SK-N-SH treated with all-trans-retinoic acid at 6 μM for 48 hours (cell line): ENCODE measurements at regions not wholly inside any gene's neighbourhood (a gene's known extent, or its start where the extent isn't known, plus 50 kb on each side); places are given as distances from the start of the nearest gene placed in this dataset.

ENCODE experiments used
- ATAC-seq: fragments of 200-7000 bp; cut with Tn5 transposase; 3 replicates; pipeline ENCODE4 v1.9.1; 2020; ENCODE audit warnings: mild to moderate bottlenecking, moderate library complexity
- ARNTL ChIP-seq: fragments of 450-650 bp; formaldehyde crosslinking; IDR thresholded peaks from 2 replicates; pipeline ENCODE4 v1.5.0; 2020; ENCODE audit warnings: low read depth, mild to moderate bottlenecking, moderate library complexity, borderline replicate concordance
- BACH2 ChIP-seq: fragments of 250-450 bp; sonication (Bioruptor Pico); IDR thresholded peaks from 2 replicates; pipeline ENCODE4 v1.9.0; 2021; ENCODE audit warnings: mild to moderate bottlenecking, borderline replicate concordance
- CSDC2 ChIP-seq: fragments of 250-450 bp; sonication (Bioruptor Pico); IDR thresholded peaks from 2 replicates; pipeline ENCODE4 v1.5.0; 2020; ENCODE audit warnings: mild to moderate bottlenecking, moderate library complexity
- ESRRG ChIP-seq: fragments of 250-450 bp; sonication (Bioruptor Pico); IDR thresholded peaks from 2 replicates; pipeline ENCODE4 v1.6.1; 2021; ENCODE audit warnings: mild to moderate bottlenecking
- GLIS3 ChIP-seq: fragments of 250-450 bp; sonication (Bioruptor Pico); IDR thresholded peaks from 2 replicates; pipeline ENCODE4 v1.5.0; 2020; ENCODE audit warnings: mild to moderate bottlenecking, moderate library complexity
- ISL1 ChIP-seq: fragments of 250-450 bp; sonication (Bioruptor Pico); IDR thresholded peaks from 2 replicates; pipeline ENCODE4 v2.1.2; 2022; ENCODE audit warnings: mild to moderate bottlenecking, moderate library complexity
- OSR1 ChIP-seq: fragments of 250-450 bp; sonication (Bioruptor Pico); IDR thresholded peaks from 2 replicates; pipeline ENCODE4 v1.8.0; 2022; ENCODE audit warnings: moderate library complexity, mild to moderate bottlenecking, inconsistent platforms
- PPARA ChIP-seq: fragments of 250-450 bp; sonication (Bioruptor Pico); IDR thresholded peaks from 2 replicates; pipeline ENCODE4 v1.5.0; 2020; ENCODE audit warnings: mild to moderate bottlenecking, borderline replicate concordance
- RARB ChIP-seq: fragments of 250-450 bp; sonication (Bioruptor Pico); IDR thresholded peaks from 2 replicates; pipeline ENCODE4 v1.8.0; 2021; ENCODE audit warnings: mild to moderate bottlenecking, moderate library complexity
- SNAI2 ChIP-seq: fragments of 250-450 bp; sonication (Bioruptor Pico); IDR thresholded peaks from 2 replicates; pipeline ENCODE4 v1.5.0; 2020; ENCODE audit warnings: mild to moderate bottlenecking, moderate library complexity
- TCF4 ChIP-seq: fragments of 250-450 bp; sonication (Bioruptor Pico); IDR thresholded peaks from 2 replicates; pipeline ENCODE4 v1.8.0; 2021; ENCODE audit warnings: mild to moderate bottlenecking, moderate library complexity, borderline replicate concordance
- TOX ChIP-seq: fragments of 250-450 bp; sonication (Bioruptor Pico); IDR thresholded peaks from 2 replicates; pipeline ENCODE4 v1.8.0; 2021; ENCODE audit warnings: mild to moderate bottlenecking, moderate library complexity, borderline replicate concordance
- ZC3H10 ChIP-seq: fragments of 250-450 bp; sonication (Bioruptor Pico); IDR thresholded peaks from 2 replicates; pipeline ENCODE4 v1.5.1; 2021; ENCODE audit warnings: mild to moderate bottlenecking, moderate library complexity
- ZFP3 ChIP-seq: fragments of 250-450 bp; sonication (Bioruptor Pico); IDR thresholded peaks from 2 replicates; pipeline ENCODE4 v1.5.0; 2020; ENCODE audit warnings: mild to moderate bottlenecking, moderate library complexity
- ZFP30 ChIP-seq: fragments of 450-650 bp; formaldehyde crosslinking; IDR thresholded peaks from 2 replicates; pipeline ENCODE4 v1.5.0; 2022; ENCODE audit warnings: mild to moderate bottlenecking, moderate library complexity
- ZNF565 ChIP-seq: fragments of 450-650 bp; formaldehyde crosslinking; conservative IDR thresholded peaks from 2 replicates; pipeline ENCODE4 v1.5.0; 2020; ENCODE audit warnings: low read depth, mild to moderate bottlenecking, moderate library complexity
- ZNF70 ChIP-seq: fragments of 450-650 bp; formaldehyde crosslinking; IDR thresholded peaks from 2 replicates; pipeline ENCODE4 v1.5.0; 2020; ENCODE audit warnings: mild to moderate bottlenecking, moderate library complexity
- ZNF8 ChIP-seq: fragments of 450-650 bp; formaldehyde crosslinking; IDR thresholded peaks from 2 replicates; pipeline ENCODE4 v1.5.0; 2020; ENCODE audit warnings: mild to moderate bottlenecking, moderate library complexity
- TF ChIP-seq, protein P1 (sequence below): fragments of 250-450 bp; sonication (Bioruptor Pico); IDR thresholded peaks from 2 replicates; pipeline ENCODE4 v1.5.1; 2020; ENCODE audit warnings: low read depth, mild to moderate bottlenecking, moderate library complexity
- TF ChIP-seq, protein P2 (sequence below): fragments of 250-450 bp; sonication (Bioruptor Pico); IDR thresholded peaks from 2 replicates; pipeline ENCODE4 v1.8.0; 2021; ENCODE audit warnings: low read depth, mild to moderate bottlenecking, moderate library complexity, borderline replicate concordance
- TF ChIP-seq, protein P3 (sequence below): fragments of 250-450 bp; sonication (Bioruptor Pico); IDR thresholded peaks from 2 replicates; pipeline ENCODE4 v1.5.1; 2021; ENCODE audit warnings: mild to moderate bottlenecking, moderate library complexity
- TF ChIP-seq, protein P4 (sequence below): fragments of 250-450 bp; sonication (Bioruptor Pico); IDR thresholded peaks from 2 replicates; pipeline ENCODE4 v1.8.0; 2020; ENCODE audit warnings: mild to moderate bottlenecking, moderate library complexity, borderline replicate concordance
- TF ChIP-seq, protein P5 (sequence below): fragments of 250-450 bp; sonication (Bioruptor Pico); IDR thresholded peaks from 2 replicates; pipeline ENCODE4 v1.5.0; 2020; ENCODE audit warnings: mild to moderate bottlenecking, moderate library complexity

DNA sequence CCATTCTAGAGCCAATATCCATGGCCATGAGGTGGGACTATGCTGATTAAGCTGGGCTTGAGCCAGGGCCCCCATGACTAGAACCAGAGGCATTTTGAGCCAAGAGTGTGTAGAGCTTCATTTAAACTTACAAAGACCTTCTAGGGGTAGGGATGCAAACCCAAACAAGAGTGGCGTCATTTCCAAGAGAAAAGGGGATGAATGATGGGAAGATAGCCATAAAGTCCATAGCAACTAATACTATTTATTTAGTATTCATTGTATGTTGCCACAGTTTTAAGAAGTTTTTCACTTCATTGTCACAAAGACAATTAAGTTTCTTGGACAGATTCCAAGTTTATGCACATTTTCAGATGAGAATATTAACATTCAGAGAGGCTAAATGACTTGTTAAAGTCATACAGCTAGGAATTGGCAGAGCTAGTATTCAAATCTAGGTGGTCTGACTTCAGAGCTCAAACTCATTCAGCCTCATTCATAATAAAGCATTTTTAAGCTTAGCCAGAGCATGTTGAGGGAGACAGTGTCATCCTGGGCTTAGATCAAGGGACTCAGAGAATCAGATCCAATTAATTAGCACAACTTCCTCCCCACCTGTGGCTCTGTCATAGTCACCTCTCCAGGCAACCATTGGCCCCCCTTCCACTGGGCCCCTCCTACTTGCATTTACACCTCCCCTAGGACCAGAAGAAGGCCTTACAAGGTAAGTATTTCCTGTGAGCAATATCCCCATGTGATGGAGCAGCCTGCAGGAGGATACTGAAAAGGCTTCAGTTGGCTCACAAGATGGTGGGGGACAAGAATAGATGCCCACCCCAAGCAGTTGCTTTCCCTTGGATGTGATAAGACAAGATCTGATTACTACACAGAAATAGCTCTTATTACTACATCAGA, 95.0 kb upstream of the PCSK1 start:
- ATAC-seq, result peak; percentile 67

DNA sequence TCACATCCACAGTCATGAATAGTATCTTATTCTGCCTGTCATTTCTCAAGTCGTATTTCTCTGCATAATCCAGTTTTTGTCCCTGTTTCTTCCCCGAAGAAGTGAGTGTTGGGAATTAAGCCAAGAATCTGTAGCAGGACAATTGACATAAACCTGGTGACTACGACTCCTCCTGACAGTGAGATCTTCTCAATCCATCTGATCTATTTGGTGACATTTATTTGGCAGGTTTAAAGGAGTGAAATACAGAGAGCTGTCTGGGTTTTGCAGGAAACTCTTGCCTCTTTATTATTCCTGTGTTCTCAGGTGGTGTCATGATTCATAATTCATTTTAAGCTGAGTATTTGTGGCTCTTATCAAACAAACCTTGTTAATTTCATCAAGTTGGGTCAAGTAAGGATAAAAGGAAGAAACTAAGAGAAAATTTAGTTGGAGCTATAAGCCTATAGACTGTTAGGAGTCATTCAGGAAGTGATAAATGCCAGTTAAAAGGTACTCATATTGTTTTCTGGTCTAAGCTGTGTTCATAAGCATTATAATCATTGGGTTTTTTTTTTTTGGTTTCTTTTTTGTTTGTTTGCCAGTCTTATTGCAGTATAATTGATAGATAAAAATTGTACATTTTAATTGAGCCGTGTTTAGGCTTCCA, 95.9 kb upstream of the PCSK1 start:
- TF ChIP-seq ZNF565 (no peak), TOX (peak; percentile 57; the same call in 1 of the 2 replicates), ZFP3 (0 out of 2 replicates have a peak, but pooled peaks have one; percentile 13), OSR1 (CRISPR knock-in tag) (no peak), ZNF70 (CRISPR knock-in tag) (no peak), RARB (no peak), ZC3H10 (CRISPR knock-in tag) (no peak), GLIS3 (CRISPR knock-in tag) (no peak), ISL1 (CRISPR knock-in tag) (peak; percentile 93), SNAI2 (CRISPR knock-in tag) (peak; percentile 68; the same call in 1 of the 2 replicates), ESRRG (CRISPR knock-in tag) (no peak), ZFP30 (CRISPR knock-in tag) (no peak), CSDC2 (CRISPR knock-in tag) (no peak), BACH2 (CRISPR knock-in tag) (no peak), TCF4 (CRISPR knock-in tag) (peak; percentile 61; the same call in 1 of the 2 replicates), ZNF8 (no peak), PPARA (CRISPR knock-in tag) (no peak), ARNTL (no peak)
- TF ChIP-seq, protein P1, sequence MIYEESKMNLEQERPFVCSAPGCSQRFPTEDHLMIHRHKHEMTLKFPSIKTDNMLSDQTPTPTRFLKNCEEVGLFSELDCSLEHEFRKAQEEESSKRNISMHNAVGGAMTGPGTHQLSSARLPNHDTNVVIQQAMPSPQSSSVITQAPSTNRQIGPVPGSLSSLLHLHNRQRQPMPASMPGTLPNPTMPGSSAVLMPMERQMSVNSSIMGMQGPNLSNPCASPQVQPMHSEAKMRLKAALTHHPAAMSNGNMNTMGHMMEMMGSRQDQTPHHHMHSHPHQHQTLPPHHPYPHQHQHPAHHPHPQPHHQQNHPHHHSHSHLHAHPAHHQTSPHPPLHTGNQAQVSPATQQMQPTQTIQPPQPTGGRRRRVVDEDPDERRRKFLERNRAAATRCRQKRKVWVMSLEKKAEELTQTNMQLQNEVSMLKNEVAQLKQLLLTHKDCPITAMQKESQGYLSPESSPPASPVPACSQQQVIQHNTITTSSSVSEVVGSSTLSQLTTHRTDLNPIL (CRISPR knock-in tag), result peak; percentile 76
- TF ChIP-seq, protein P2, sequence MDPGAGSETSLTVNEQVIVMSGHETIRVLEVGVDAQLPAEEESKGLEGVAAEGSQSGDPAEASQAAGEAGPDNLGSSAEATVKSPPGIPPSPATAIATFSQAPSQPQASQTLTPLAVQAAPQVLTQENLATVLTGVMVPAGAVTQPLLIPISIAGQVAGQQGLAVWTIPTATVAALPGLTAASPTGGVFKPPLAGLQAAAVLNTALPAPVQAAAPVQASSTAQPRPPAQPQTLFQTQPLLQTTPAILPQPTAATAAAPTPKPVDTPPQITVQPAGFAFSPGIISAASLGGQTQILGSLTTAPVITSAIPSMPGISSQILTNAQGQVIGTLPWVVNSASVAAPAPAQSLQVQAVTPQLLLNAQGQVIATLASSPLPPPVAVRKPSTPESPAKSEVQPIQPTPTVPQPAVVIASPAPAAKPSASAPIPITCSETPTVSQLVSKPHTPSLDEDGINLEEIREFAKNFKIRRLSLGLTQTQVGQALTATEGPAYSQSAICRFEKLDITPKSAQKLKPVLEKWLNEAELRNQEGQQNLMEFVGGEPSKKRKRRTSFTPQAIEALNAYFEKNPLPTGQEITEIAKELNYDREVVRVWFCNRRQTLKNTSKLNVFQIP (CRISPR knock-in tag), result no peak; the same call in 1 of the 2 replicates
- TF ChIP-seq, protein P3, sequence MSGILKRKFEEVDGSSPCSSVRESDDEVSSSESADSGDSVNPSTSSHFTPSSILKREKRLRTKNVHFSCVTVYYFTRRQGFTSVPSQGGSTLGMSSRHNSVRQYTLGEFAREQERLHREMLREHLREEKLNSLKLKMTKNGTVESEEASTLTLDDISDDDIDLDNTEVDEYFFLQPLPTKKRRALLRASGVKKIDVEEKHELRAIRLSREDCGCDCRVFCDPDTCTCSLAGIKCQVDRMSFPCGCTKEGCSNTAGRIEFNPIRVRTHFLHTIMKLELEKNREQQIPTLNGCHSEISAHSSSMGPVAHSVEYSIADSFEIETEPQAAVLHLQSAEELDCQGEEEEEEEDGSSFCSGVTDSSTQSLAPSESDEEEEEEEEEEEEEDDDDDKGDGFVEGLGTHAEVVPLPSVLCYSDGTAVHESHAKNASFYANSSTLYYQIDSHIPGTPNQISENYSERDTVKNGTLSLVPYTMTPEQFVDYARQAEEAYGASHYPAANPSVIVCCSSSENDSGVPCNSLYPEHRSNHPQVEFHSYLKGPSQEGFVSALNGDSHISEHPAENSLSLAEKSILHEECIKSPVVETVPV (CRISPR knock-in tag), result no peak
- TF ChIP-seq, protein P4, sequence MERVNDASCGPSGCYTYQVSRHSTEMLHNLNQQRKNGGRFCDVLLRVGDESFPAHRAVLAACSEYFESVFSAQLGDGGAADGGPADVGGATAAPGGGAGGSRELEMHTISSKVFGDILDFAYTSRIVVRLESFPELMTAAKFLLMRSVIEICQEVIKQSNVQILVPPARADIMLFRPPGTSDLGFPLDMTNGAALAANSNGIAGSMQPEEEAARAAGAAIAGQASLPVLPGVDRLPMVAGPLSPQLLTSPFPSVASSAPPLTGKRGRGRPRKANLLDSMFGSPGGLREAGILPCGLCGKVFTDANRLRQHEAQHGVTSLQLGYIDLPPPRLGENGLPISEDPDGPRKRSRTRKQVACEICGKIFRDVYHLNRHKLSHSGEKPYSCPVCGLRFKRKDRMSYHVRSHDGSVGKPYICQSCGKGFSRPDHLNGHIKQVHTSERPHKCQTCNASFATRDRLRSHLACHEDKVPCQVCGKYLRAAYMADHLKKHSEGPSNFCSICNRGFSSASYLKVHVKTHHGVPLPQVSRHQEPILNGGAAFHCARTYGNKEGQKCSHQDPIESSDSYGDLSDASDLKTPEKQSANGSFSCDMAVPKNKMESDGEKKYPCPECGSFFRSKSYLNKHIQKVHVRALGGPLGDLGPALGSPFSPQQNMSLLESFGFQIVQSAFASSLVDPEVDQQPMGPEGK, result peak; percentile 45
- TF ChIP-seq, protein P5, sequence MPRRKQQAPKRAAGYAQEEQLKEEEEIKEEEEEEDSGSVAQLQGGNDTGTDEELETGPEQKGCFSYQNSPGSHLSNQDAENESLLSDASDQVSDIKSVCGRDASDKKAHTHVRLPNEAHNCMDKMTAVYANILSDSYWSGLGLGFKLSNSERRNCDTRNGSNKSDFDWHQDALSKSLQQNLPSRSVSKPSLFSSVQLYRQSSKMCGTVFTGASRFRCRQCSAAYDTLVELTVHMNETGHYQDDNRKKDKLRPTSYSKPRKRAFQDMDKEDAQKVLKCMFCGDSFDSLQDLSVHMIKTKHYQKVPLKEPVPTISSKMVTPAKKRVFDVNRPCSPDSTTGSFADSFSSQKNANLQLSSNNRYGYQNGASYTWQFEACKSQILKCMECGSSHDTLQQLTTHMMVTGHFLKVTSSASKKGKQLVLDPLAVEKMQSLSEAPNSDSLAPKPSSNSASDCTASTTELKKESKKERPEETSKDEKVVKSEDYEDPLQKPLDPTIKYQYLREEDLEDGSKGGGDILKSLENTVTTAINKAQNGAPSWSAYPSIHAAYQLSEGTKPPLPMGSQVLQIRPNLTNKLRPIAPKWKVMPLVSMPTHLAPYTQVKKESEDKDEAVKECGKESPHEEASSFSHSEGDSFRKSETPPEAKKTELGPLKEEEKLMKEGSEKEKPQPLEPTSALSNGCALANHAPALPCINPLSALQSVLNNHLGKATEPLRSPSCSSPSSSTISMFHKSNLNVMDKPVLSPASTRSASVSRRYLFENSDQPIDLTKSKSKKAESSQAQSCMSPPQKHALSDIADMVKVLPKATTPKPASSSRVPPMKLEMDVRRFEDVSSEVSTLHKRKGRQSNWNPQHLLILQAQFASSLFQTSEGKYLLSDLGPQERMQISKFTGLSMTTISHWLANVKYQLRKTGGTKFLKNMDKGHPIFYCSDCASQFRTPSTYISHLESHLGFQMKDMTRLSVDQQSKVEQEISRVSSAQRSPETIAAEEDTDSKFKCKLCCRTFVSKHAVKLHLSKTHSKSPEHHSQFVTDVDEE (CRISPR knock-in tag), result peak; percentile 51; the same call in 1 of the 2 replicates
- ATAC-seq, result peak; percentile 78

More for the DNA sequence above, 95.0 kb upstream of the PCSK1 start:
- TF ChIP-seq ESRRG (CRISPR knock-in tag), result no peak
- TF ChIP-seq, protein P4, result peak; percentile 42; the same call in 1 of the 2 replicates
- no peak for TF ChIP-seq PPARA (CRISPR knock-in tag)
- TF ChIP-seq, protein P3 (CRISPR knock-in tag), result no peak
